Stimulated activated CD8-positive, alpha-beta memory T cell treated with anti-CD3 and anti-CD28 coated beads, Interleukin-7, amount 100 ng/mL, for 4 hours (primary cell): ENCODE measurements at regions not wholly inside any gene's neighbourhood (a gene's known extent, or its start where the extent isn't known, plus 50 kb on each side); places are given as distances from the start of the nearest gene placed in this dataset.
A peak's percentile ranks its signal among the peaks of the same experiment; 100 is the strongest.

Source experiments
- DNase-seq, 2 donors: peaks; one replicate each; pipeline ENCODE4 v3.0.0-alpha.2; 2020; ENCODE audit warnings: low read depth in 2 of 2

DNA sequence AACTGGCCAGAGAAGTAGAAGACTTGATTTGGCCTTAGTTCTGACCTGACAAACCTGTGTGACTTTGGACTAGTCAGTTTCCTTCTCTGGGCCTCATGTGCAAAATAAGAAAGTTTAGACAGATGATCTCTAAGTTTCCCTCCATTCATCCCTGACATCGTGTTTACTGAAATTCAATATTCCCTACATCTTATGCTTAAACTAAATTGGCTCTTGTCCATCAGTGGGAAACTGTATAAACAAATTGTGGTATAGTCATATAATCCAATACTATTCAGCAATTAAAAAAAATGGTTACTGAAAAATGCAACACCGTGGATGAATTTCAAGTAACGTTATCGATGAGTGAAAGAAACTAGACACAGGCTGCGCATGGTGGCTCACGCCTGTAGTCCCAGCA is 64.4 kb upstream of the HRH1 start:
- no peak for DNase-seq

DNA sequence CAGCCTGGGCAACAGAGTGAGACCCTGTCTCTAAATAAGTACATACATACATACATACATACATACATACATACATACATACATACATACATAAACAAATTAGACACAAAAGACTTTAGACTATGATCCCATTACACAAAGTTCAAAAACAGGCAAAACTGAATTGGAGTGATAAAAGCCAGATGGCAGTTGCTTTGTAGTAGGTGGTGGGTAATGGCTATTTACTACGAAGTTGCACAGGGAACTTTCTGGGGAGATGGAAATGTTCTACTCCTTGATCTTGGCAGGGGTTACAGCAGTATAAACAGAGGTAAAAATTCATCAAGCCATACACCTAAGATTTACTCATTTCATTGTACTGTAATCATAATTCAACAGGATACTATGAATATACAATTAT is 63.7 kb upstream of the HRH1 start:
- no peak for DNase-seq

DNA sequence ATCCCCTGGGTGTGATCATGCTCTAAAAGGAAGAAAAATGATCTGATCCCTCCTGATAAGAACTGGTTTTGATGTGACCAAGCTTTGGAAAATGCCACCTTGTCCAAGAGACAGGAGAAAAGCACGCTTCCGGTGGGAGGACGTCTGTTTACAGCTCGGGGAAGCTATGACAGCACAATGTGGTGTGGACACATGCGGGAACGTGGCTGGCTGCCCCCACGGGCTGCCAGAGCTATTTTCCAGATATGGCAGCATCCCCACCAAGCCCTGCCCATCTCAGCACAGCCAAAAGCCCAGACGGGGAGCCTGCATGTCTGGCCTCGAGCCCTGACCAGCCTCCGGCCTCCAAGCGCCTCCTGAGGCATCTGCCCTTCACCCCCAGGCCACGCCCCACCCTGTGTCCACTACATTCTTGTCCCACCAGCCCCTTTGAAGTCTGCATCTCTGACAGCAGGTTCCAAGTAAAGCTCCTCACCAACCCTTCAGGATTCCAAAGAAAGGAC is 63.2 kb upstream of the HRH1 start:
- no peak for DNase-seq

DNA sequence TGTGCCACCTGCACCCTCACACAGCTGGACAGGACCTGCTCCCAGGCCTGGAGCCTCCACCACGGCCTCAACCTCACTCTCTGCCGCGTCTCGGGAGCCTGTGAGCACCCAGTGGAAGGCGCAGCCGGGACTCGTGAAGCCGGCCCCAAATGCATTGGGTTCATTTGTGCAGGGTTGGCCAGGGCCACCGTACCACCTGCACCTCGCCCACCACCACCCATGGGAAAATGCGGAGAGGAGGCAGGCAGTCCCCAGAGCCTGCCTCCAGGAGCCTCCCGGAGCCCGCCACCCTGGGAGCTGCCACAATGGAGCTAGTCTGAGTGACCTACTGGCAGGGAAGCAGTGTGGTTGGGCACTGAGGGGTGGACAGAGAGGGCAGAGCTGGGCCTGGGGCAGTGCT is 62.5 kb upstream of the HRH1 start:
- DNase-seq, result no peak

DNA sequence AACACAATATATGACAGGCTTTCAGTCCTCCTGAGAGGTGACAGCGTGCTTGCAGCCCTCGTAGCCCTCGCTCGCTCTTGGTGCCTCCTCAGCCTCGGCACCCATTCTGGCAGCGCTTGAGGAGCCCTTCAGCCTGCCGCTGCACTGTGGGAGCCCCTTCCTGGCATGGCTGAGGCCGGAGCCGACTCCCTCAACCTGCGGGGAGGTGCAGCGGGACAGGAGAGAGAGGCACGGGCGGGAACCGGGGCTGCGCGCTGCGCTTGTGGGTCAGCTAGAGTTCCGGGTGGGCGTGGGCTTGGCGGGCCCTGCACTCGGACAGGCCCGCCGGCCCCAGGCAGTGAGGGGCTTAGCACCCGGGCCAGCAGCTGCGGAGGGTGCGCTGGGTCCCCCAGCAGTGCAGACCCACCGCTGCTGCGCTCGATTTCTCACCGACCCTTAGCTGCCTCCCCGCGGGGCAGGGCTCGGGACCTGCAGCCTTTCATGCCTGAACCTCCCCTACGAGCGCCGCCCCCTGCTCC is 60.4 kb upstream of the HRH1 start:
- DNase-seq, result no peak

DNA sequence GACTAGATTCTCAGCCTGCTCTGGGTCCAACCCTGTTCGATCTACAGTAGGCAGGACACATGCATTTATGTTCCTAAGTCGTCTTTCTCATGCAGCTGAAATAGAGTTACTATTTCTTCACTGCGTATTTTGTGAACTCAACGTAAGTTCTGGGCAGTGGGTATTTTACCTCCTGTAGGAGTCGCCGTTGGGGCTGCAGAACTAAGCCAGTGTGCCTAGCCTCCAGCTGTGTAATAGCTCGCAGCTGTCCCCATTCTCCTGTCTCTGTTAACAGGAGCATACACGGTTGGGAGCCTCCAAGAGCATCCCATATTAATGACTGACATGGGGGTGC is 58.4 kb upstream of the HRH1 start:
- DNase-seq, result no peak

DNA sequence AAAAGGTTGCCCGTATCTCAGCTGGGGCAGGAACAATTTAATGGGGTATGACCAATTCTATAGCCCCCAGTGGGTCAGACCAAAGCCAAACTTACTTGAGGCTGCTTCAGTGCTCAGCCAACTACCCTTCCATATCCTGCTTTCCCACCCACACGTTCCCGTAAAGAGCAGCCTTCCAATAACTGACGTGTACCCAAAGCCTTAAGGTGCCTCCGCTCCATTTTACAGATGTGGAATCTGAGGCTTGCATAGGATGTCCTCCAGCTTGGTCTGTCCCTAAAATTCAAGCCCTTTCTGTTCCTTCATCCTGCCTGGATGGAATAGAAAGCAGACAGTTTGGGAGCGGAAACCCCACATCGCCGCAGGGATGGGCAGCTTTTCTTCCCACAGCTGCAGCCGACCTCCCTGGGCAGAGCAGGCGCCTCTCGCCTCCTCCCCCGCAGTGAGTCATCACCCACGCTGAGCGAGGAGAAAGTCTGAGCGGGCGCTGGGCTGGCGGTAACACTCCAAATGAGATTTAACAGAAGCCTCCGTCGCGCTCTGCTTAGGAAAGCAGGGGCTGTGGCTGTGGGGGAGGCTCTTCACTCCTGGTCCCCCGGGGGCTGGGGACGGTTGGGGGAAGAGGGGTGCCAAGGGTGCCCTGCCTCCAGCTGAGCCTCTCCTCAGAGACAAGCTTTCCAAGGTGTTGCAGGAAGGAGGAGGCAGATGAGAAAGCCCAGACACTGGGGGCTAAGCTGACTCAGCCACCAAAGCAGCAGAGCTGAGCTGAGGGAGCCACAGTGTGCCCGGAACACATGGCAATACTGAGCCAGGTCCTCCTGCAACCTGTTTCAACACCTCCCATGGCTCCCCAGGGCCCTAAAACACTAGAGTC is 57.8 kb upstream of the HRH1 start:
- DNase-seq, result peak; percentile 55 to 56

DNA sequence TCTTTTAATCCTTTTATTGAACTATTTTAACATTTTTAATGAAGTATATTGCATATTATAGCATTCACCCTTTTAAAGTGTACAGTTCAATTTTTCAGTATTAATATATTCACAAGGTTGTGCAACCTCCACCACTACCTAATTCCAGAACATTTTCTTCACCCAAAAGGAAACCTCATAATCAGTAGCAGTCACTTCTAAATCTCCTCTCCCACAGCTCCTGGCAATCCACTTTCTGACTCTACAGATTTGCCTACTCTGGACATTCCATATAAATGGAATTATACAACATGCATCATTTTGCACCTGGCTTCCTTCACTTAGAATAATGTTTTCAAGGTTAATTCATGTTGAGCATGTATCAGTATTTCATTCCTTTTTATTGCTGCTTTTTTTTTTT is 55.0 kb upstream of the HRH1 start:
- no peak for DNase-seq
